Upper lobe of left lung (tissue), 6 donors: ENCODE measurements at regions not wholly inside any gene's neighbourhood (a gene's known extent, or its start where the extent isn't known, plus 50 kb on each side); places are given as distances from the start of the nearest gene placed in this dataset.

Experiments
- ATAC-seq, 2 donors: fragments of 200-7000 bp; cut with Tn5 transposase; one replicate each; pipeline ENCODE4 v1.9.1; 2022; ENCODE audit warnings: mild to moderate bottlenecking in 2 of 2, moderate library complexity in 2 of 2; ENCODE audit not compliant: low FRiP score in 2 of 2
- DNase-seq, 2 donors: peaks; one replicate each; pipeline ENCODE4 v3.0.0-alpha.2; 2019 to 2020
- H3K27ac ChIP-seq, 4 donors: fragments of 200-600 bp; sonication (generic); one replicate each; pipeline ENCODE4 v1.5.1; 2016 to 2019
- H3K27me3 ChIP-seq, 4 donors: fragments of 200-600 bp; sonication (generic); one replicate each; pipeline ENCODE4 v1.5.1; 2017 to 2019
- H3K36me3 ChIP-seq, 4 donors: fragments of 200-600 bp; sonication (generic); one replicate each; pipeline ENCODE4 v1.5.1; 2016 to 2019
- H3K4me1 ChIP-seq, 4 donors: fragments of 200-600 bp; sonication (generic); one replicate each; pipeline ENCODE4 v1.5.1; 2018 to 2019
- H3K4me3 ChIP-seq, 4 donors: fragments of 200-600 bp; sonication (generic); one replicate each; pipeline ENCODE4 v1.5.1; 2017 to 2019; ENCODE audit warnings: mild to moderate bottlenecking in 2 of 4, moderate library complexity in 1 of 4
- H3K9me3 ChIP-seq, 4 donors: fragments of 200-600 bp; sonication (generic); one replicate each; pipeline ENCODE4 v1.5.1; 2018 to 2019
- EP300 ChIP-seq, 4 donors: sonication (generic); formaldehyde crosslinking; IDR thresholded peaks; one replicate each; pipeline ENCODE4 v1.5.1; 2017; ENCODE audit warnings: antibody characterized with exemption in 4 of 4, control low read depth in 2 of 4
- POLR2A ChIP-seq, 4 donors: fragments of 450-650 bp; IDR thresholded peaks; one replicate each; pipeline ENCODE4 v1.5.1; 2016 to 2017; ENCODE audit warnings: antibody characterized with exemption in 4 of 4, mild to moderate bottlenecking in 2 of 4
- POLR2AphosphoS5 ChIP-seq, 2 donors: sonication (generic); formaldehyde crosslinking; IDR thresholded peaks; one replicate each; pipeline ENCODE4 v1.5.1; 2017; ENCODE audit warnings: antibody characterized with exemption in 2 of 2
- whole genome bisulfite sequencing, 2 donors: methylation state at CpG; one replicate each; pipeline ENCODE4 v1.1.5; 2017 to 2018; 5-methylcytosine and 5-hydroxymethylcytosine counted together
- TF ChIP-seq, protein P1 (sequence below), 6 experiments: fragments of 450-650 bp in 4 of 6; fragments of 200-600 bp in 2 of 6; sonication (generic) in 2 of 6; IDR thresholded peaks; one replicate each; pipeline ENCODE4 v1.5.1; 2016 to 2019; ENCODE audit warnings: antibody characterized with exemption in 6 of 6
- donor health status: DM: no; HTN: no; CAD: no; lungs with moderate emphysema.
- donor health status: DM: no; HTN: yes; CAD: no; lungs with severe emphysema.

DNA sequence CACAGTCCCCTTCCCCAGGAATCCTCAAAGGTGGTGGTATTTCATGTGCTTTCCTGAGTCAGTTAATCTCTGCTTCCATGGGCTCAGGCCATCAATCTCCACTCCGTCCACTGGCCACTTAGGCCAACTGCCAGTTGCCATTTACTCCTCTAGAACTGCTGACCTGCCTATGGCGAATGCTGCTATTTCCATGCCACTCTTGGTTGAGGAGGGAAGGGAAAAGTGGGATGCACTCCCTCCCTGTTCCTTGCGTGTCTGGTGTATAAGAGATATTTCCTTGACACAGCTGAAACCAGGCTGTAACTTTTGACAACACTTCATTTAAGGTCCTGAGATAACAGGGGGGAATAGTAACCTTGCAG, 261.5 kb downstream of the MREG start:
- DNase-seq, result no peak
- no peaks in the 10 kb centered on the region for H3K9me3 ChIP-seq
- TF ChIP-seq POLR2A (IDR thresholded peaks at IDR 0.05) (no peak), POLR2AphosphoS5 (IDR thresholded peaks at IDR 0.05) (no peak), EP300 (IDR thresholded peaks at IDR 0.05) (no peak)
- TF ChIP-seq, protein P1, sequence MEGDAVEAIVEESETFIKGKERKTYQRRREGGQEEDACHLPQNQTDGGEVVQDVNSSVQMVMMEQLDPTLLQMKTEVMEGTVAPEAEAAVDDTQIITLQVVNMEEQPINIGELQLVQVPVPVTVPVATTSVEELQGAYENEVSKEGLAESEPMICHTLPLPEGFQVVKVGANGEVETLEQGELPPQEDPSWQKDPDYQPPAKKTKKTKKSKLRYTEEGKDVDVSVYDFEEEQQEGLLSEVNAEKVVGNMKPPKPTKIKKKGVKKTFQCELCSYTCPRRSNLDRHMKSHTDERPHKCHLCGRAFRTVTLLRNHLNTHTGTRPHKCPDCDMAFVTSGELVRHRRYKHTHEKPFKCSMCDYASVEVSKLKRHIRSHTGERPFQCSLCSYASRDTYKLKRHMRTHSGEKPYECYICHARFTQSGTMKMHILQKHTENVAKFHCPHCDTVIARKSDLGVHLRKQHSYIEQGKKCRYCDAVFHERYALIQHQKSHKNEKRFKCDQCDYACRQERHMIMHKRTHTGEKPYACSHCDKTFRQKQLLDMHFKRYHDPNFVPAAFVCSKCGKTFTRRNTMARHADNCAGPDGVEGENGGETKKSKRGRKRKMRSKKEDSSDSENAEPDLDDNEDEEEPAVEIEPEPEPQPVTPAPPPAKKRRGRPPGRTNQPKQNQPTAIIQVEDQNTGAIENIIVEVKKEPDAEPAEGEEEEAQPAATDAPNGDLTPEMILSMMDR (IDR thresholded peaks at IDR 0.05), result no peak
- peaks cover 16 to 28% (median 22%) of the 10 kb centered on the region in 4 donors for H3K4me1 ChIP-seq
- WGBS, 2 donors, result 84 to 95% methylated on average over 3 of the region's 3 CpGs
- H3K36me3 ChIP-seq, result no peaks in the 10 kb centered on the region
- no peak for ATAC-seq
- no peak overlapping the region for H3K27ac ChIP-seq
- no peak overlapping the region for H3K4me3 ChIP-seq
- H3K27me3 ChIP-seq, result no peaks in the 10 kb centered on the region

DNA sequence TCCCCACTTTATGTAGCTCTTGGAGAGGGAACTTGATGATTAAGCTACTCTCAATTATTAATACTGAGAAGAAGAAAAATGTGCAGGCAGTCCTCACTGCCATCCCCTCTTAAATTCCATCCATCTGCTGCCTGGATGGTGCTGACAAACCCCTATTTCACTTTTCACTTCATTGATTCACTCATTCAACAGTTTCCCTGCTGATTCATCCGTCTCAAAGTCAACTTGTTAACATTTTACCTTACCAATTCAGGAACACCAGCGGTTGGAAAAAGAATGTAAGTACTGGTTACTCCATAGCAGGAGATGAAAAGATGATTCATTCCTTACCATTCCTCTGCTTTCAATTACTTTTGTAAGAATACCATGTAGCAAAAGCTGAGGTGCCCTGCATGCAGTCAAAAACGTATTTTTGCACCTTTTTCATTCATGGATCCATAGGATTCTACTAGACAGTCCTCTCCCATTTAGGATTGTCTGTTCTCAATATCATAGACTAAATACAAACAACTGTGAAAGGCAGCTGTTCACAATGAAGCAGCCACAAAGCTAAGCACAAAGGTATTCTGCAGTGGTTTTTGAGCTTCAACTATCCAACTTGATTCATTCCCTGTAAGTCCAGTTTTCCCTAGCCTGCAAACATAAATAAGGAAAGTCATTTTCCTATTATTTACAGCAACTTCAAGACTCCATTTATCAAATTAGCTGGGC, 262.0 kb downstream of the MREG start:
- H3K27me3 ChIP-seq, result no peaks in the 10 kb centered on the region
- H3K4me1 ChIP-seq, result peaks cover 16 to 28% (median 22%) of the 10 kb centered on the region in 4 donors
- ATAC-seq, result no peak

DNA sequence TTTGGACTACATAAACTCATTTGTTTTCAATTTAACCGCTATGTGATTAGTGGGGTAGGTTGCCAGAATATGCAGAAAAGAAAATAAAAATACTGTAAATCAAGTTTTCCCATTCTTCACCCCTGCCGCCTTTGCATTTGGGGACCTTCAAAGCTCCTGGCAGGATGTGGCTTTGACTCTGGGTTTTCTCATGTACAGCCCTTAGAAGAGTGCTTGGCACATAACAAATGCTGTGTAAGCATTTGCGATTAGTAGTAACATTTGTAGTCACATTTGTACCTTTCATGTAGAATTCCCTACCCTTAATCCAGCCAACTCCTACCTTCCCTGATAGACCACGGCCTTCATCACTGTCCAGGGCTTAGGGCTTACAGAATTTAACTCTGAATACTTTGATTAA, 262.6 kb downstream of the MREG start:
- DNase-seq, result no peak
- Histone ChIP-seq H3K36me3 (no peaks in the 10 kb centered on the region), H3K9me3 (no peaks in the 10 kb centered on the region), H3K27ac (no peak overlapping the region), H3K4me3 (no peak overlapping the region), H3K4me1 (peaks cover 16 to 28% (median 22%) of the 10 kb centered on the region in 4 donors), H3K27me3 (no peaks in the 10 kb centered on the region)
- TF ChIP-seq POLR2A (IDR thresholded peaks at IDR 0.05) (no peak), POLR2AphosphoS5 (IDR thresholded peaks at IDR 0.05) (no peak), EP300 (IDR thresholded peaks at IDR 0.05) (no peak)
- TF ChIP-seq, protein P1 (IDR thresholded peaks at IDR 0.05), result no peak
- no peak for ATAC-seq
- 65 to 68% methylated on average over 4 of the region's 4 CpGs for WGBS, 2 donors

More for the DNA sequence above, 262.0 kb downstream of the MREG start:
- no peaks in the 10 kb centered on the region for H3K9me3 ChIP-seq
- no peaks in the 10 kb centered on the region for H3K36me3 ChIP-seq
- WGBS, 2 donors, result 87 to 91% methylated on average over 3 of the region's 3 CpGs
- H3K27ac ChIP-seq, result no peak overlapping the region
- no peak overlapping the region for H3K4me3 ChIP-seq
- no peak for DNase-seq
- TF ChIP-seq, protein P1 (IDR thresholded peaks at IDR 0.05), result no peak
- TF ChIP-seq EP300 (IDR thresholded peaks at IDR 0.05), result no peak
- no peak for TF ChIP-seq POLR2AphosphoS5 (IDR thresholded peaks at IDR 0.05)
- no peak for TF ChIP-seq POLR2A (IDR thresholded peaks at IDR 0.05)

DNA sequence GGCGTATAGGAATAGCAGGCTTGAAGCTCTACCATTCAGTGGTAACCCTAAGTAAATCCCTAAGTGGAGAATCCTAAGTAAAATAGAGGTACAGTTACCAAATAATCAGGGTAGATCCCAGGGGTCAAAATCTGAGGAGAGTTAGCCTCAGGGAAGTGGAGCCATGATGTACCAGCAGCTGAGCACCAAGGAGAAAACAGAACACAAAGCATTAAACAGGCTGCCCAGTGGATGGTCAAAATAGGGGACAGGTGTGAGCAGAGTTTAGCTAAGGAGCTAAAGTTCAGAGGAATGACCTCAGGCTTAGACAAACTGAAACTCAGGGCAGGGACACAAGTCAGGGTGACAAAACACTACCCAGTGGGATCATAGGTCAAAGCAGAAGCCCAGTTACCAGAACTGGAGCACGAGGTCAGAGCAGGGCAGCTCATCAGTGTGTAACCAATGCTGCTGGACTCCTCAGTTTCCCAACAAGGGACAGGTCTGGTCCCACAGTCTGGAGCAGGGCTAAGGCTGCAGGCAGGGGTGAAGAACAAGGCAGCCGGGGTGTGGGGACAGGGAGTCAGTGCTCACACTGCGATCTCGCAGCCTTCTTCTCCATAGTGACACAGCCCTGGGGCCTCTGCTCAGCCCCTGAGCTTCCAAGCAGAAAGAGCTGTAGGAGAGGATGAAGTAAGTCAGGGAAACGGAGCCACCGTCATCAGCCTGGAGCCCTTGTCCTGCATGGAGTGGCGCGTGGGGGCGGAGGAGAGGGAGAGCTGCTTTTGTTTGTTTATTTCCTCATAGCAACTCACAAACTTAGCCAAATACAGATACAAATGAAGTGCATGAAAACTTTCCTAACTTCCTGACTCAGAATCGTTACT, 264.0 kb downstream of the MREG start:
- TF ChIP-seq, protein P1 (IDR thresholded peaks at IDR 0.05), result no peak
- TF ChIP-seq POLR2AphosphoS5 (IDR thresholded peaks at IDR 0.05) (peak in 1 of 2 donors; percentile 53), EP300 (IDR thresholded peaks at IDR 0.05) (peak in 2 of 4 donors; percentile 24 to 55), POLR2A (IDR thresholded peaks at IDR 0.05) (peak in 1 of 4 donors; percentile 24)
- DNase-seq (peak; percentile 72 to 79), ATAC-seq (peak; percentile 85 to 95)
- H3K4me3 ChIP-seq, result no peak overlapping the region
- H3K27me3 ChIP-seq, result no peaks in the 10 kb centered on the region
- peak overlapping the region; percentile 39 to 80 (median 56) for H3K27ac ChIP-seq
- peaks cover 16 to 28% (median 22%) of the 10 kb centered on the region in 4 donors for H3K4me1 ChIP-seq
- no peaks in the 10 kb centered on the region for H3K36me3 ChIP-seq
- H3K9me3 ChIP-seq, result no peaks in the 10 kb centered on the region
- WGBS, 2 donors, result 72 to 80% methylated on average over 10 to 11 of the region's 11 CpGs
